ENCODE measurements at regions not wholly inside any gene's neighbourhood (a gene's known extent, or its start where the extent isn't known, plus 50 kb on each side); places are given as distances from the start of the nearest gene placed in this dataset.
A peak's percentile ranks its signal among the peaks of the same experiment; 100 is the strongest.

DNA sequence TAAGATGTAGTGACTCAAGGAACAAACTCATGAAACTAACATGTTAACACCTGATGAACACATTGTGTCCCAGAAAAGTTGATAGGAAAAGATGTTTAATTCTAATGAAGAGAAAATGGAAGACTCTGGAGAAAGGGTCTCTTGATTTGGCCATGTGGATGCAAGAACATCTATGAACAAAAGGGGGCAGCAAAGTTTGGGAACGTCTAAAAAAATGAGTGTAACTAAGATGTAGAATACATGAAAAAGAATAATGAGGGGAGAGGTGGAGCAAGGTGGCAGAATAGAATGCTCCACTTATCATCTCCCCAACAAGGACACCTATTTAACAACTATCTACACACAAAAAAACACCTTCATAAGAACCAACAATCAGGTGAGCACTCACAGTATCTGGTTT, 805.1 kb downstream of the TNS3 start:
- BruUV-seq (replicated peaks): no TSS peak
- Mint-ChIP-seq H3K36me3 (ENCODE audit: insufficient read depth, unreplicated experiment) (no peaks in the 10 kb centered on the region), H3K27me3 (ENCODE audit: unreplicated experiment) (no peaks in the 10 kb centered on the region), H3K4me1 (ENCODE audit: low read depth, unreplicated experiment) (peaks cover 18% of the 10 kb centered on the region), H3K4me3 (ENCODE audit: low read depth, unreplicated experiment) (no peak overlapping the region), H3K9me3 (ENCODE audit: low read depth, unreplicated experiment) (peaks cover 15% of the 10 kb centered on the region), H3K27ac (ENCODE audit: unreplicated experiment) (no peak overlapping the region)
- TF ChIP-seq, protein P1, sequence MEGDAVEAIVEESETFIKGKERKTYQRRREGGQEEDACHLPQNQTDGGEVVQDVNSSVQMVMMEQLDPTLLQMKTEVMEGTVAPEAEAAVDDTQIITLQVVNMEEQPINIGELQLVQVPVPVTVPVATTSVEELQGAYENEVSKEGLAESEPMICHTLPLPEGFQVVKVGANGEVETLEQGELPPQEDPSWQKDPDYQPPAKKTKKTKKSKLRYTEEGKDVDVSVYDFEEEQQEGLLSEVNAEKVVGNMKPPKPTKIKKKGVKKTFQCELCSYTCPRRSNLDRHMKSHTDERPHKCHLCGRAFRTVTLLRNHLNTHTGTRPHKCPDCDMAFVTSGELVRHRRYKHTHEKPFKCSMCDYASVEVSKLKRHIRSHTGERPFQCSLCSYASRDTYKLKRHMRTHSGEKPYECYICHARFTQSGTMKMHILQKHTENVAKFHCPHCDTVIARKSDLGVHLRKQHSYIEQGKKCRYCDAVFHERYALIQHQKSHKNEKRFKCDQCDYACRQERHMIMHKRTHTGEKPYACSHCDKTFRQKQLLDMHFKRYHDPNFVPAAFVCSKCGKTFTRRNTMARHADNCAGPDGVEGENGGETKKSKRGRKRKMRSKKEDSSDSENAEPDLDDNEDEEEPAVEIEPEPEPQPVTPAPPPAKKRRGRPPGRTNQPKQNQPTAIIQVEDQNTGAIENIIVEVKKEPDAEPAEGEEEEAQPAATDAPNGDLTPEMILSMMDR (IDR thresholded peaks at IDR 0.05; ENCODE audit: unreplicated experiment): peak; percentile 51
- CTCF ChIA-PET: no interaction called here
- intact Hi-C loops (cut with micrococcal nuclease; ENCODE audit: unreplicated experiment): loop anchor here (2.0 kb wide), 1 partner anchor 312 kb away; no protein-coding TSS in a partner anchor
- DNase-seq: peak; percentile 28

GRCh38 chr7:46775776-46776175, 806.1 kb downstream of the TNS3 start:
- intact Hi-C loops (cut with micrococcal nuclease; ENCODE audit: unreplicated experiment): loop anchor here (2.0 kb wide), 1 partner anchor 313 kb away; no protein-coding TSS in a partner anchor
- H3K9me3 Mint-ChIP-seq (ENCODE audit: low read depth, unreplicated experiment): peaks cover 15% of the 10 kb centered on the region
- no peaks in the 10 kb centered on the region for H3K36me3 Mint-ChIP-seq (ENCODE audit: insufficient read depth, unreplicated experiment)
- CTCF ChIA-PET: no interaction called here
- no peak for DNase-seq
- no peak overlapping the region for H3K4me3 Mint-ChIP-seq (ENCODE audit: low read depth, unreplicated experiment)
- H3K27me3 Mint-ChIP-seq (ENCODE audit: unreplicated experiment): no peaks in the 10 kb centered on the region
- H3K27ac Mint-ChIP-seq (ENCODE audit: unreplicated experiment): no peak overlapping the region
- H3K4me1 Mint-ChIP-seq (ENCODE audit: low read depth, unreplicated experiment): peaks cover 18% of the 10 kb centered on the region
- no TSS peak for BruUV-seq (replicated peaks)
- TF ChIP-seq, protein P1 (IDR thresholded peaks at IDR 0.05; ENCODE audit: unreplicated experiment): no peak

DNA sequence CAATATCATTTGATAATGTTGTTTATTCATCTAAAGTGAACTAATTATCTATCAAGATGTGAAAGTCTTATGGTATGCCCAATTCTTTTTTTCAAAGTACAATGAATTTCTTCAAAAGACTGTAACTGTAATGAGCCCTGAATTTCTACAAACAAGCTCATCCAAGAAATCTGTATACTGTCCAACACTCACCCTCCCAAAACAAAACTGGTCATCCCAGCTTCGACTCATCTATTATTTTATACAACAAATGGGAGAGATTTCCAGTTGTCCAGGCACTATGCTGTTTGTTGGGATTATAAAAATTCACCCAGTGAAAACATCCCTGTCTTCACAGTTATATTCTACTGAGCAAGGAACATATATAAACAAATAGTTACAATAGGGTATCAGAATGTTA, 806.9 kb downstream of the TNS3 start:
- CTCF ChIA-PET: no interaction called here

GRCh38 chr7:46774515-46774914, 807.4 kb downstream of the TNS3 start:
- H3K9me3 Mint-ChIP-seq (ENCODE audit: low read depth, unreplicated experiment): peaks cover 16% of the 10 kb centered on the region

More for the DNA sequence above, 806.9 kb downstream of the TNS3 start:
- peaks cover 16% of the 10 kb centered on the region for H3K9me3 Mint-ChIP-seq (ENCODE audit: low read depth, unreplicated experiment)
- H3K36me3 Mint-ChIP-seq (ENCODE audit: insufficient read depth, unreplicated experiment): no peaks in the 10 kb centered on the region
- TF ChIP-seq, protein P1 (IDR thresholded peaks at IDR 0.05; ENCODE audit: unreplicated experiment): no peak
- H3K4me1 Mint-ChIP-seq (ENCODE audit: low read depth, unreplicated experiment): peaks cover 18% of the 10 kb centered on the region
- no peaks in the 10 kb centered on the region for H3K27me3 Mint-ChIP-seq (ENCODE audit: unreplicated experiment)
- BruUV-seq (replicated peaks): no TSS peak
- H3K27ac Mint-ChIP-seq (ENCODE audit: unreplicated experiment): no peak overlapping the region
- no peak overlapping the region for H3K4me3 Mint-ChIP-seq (ENCODE audit: low read depth, unreplicated experiment)
- intact Hi-C loops (cut with micrococcal nuclease; ENCODE audit: unreplicated experiment): no loop called here
- DNase-seq: no peak

More at GRCh38 chr7:46774515-46774914, 807.4 kb downstream of the TNS3 start:
- peaks cover 18% of the 10 kb centered on the region for H3K4me1 Mint-ChIP-seq (ENCODE audit: low read depth, unreplicated experiment)
- H3K27ac Mint-ChIP-seq (ENCODE audit: unreplicated experiment): no peak overlapping the region
- H3K4me3 Mint-ChIP-seq (ENCODE audit: low read depth, unreplicated experiment): no peak overlapping the region
- CTCF ChIA-PET: no interaction called here
- intact Hi-C loops (cut with micrococcal nuclease; ENCODE audit: unreplicated experiment): no loop called here
- TF ChIP-seq, protein P1 (IDR thresholded peaks at IDR 0.05; ENCODE audit: unreplicated experiment): no peak
- DNase-seq: no peak
- BruUV-seq (replicated peaks): no TSS peak
- no peaks in the 10 kb centered on the region for H3K36me3 Mint-ChIP-seq (ENCODE audit: insufficient read depth, unreplicated experiment)
- no peaks in the 10 kb centered on the region for H3K27me3 Mint-ChIP-seq (ENCODE audit: unreplicated experiment)

Measured in Calu3 (cell line).